K562 (cell line): ENCODE measurements at regions not wholly inside any gene's neighbourhood (a gene's known extent, or its start where the extent isn't known, plus 50 kb on each side); places are given as distances from the start of the nearest gene placed in this dataset.

Source experiments
- ATAC-seq: fragments of 200-7000 bp; cut with Tn5 transposase; 3 replicates; pipeline ENCODE4 v1.9.1; 2020; ENCODE audit warnings: moderate library complexity
- BruUV-seq: library from RNA; stranded (reverse); fragments of 400-500 nt; replicated peaks from 2 replicates; lab custom pipeline; 2021; lab: Mats Ljungman, UMichigan
- CTCF ChIA-PET: fragments of 300-600 bp; formaldehyde crosslinking; extraction: SDS; loops from one replicate; lab custom pipeline; 2021; ENCODE audit warnings: low intra/inter-chr PET ratio; lab: Yijun Ruan, JAX
- POLR2A ChIA-PET: fragments of 300-600, 350-650 bp; sonication (Branson Sonifier 250); formaldehyde crosslinking; extraction: SDS; loops from one replicate; lab custom pipeline; 2021; ENCODE audit warnings: antibody characterized with exemption, inconsistent platforms; lab: Yijun Ruan, JAX
- DNase-seq, 4 experiments: peaks; one replicate each; pipeline versions ENCODE4 v3.0.0 to v3.0.0-alpha.2; 2011 to 2018; ENCODE audit warnings: low spot score in 3 of 4, mixed read lengths in 3 of 4; ENCODE audit errors: extremely low read depth in 1 of 4
- FAIRE-seq: peaks from 2 replicates; lab custom pipeline; 2011; peaks lifted over from hg19 to GRCh38; lab: Jason Lieb, UNC
- H2AFZ ChIP-seq: 2 replicates; pipeline ENCODE4 v1.6.0; 2011; ENCODE audit warnings: low read depth, low read length, control low read depth, inconsistent platforms
- H3K27ac ChIP-seq: fragments of 200-600 bp; 3 replicates; pipeline ENCODE4 v1.8.0; 2011; ENCODE audit warnings: low read depth, mild to moderate bottlenecking, control low read depth, inconsistent platforms, low read length, moderate library complexity, mixed read lengths; ENCODE audit errors: extremely low read depth
- H3K27me3 ChIP-seq, 2 experiments: fragments of 300-600 bp in 1 of 2; 2 replicates in 1 of 2; 3 replicates in 1 of 2; pipeline versions ENCODE4 v1.6.0 to v1.8.0; 2011; ENCODE audit warnings: inconsistent platforms in 2 of 2, low read length in 2 of 2, mild to moderate bottlenecking in 1 of 2, mixed read lengths in 1 of 2, moderate library complexity in 1 of 2; ENCODE audit not compliant: control insufficient read depth in 2 of 2, insufficient read depth in 2 of 2
- H3K36me3 ChIP-seq: fragments of 300-600 bp; 3 replicates; pipeline ENCODE4 v1.8.0; 2011; ENCODE audit warnings: mild to moderate bottlenecking, low read length, inconsistent platforms; ENCODE audit not compliant: control insufficient read depth, insufficient read depth
- H3K4me1 ChIP-seq, 2 experiments: fragments of 200-600 bp in 1 of 2; replicated peaks in 1 of 2; 2 replicates in 1 of 2; 3 replicates in 1 of 2; pipeline versions ENCODE4 v1.5.1 to v1.8.0; 2011; ENCODE audit warnings: inconsistent platforms in 2 of 2, low read length in 2 of 2, mild to moderate bottlenecking in 1 of 2, mixed read lengths in 1 of 2, moderate library complexity in 1 of 2; ENCODE audit not compliant: control insufficient read depth in 2 of 2, insufficient read depth in 2 of 2
- H3K4me2 ChIP-seq: 2 replicates; pipeline ENCODE4 v1.6.1; 2011; ENCODE audit warnings: low read length, control low read depth, inconsistent platforms, mixed read lengths; ENCODE audit not compliant: insufficient read depth
- H3K4me3 ChIP-seq: fragments of 200-600 bp; sonication (generic), shearing (Covaris generic); 2 replicates; pipeline ENCODE4 v1.5.1; 2016; ENCODE audit warnings: control low read depth, inconsistent platforms
- H3K79me2 ChIP-seq: fragments of 200-600 bp; 3 replicates; pipeline ENCODE4 v1.8.0; 2011; ENCODE audit warnings: low read length, inconsistent platforms; ENCODE audit not compliant: control insufficient read depth, insufficient read depth
- H3K9ac ChIP-seq, 2 experiments: 2 replicates each; pipeline versions ENCODE4 v1.6.0 to v1.6.1; 2011; ENCODE audit warnings: low read depth in 2 of 2, low read length in 2 of 2, control low read depth in 1 of 2, inconsistent platforms in 1 of 2, mild to moderate bottlenecking in 1 of 2, mixed read lengths in 1 of 2; ENCODE audit not compliant: insufficient read depth in 1 of 2
- H3K9me1 ChIP-seq: one replicate; pipeline ENCODE4 v1.6.0; 2011; ENCODE audit warnings: inconsistent platforms, mild to moderate bottlenecking, low read length, moderate library complexity; ENCODE audit not compliant: control insufficient read depth, insufficient read depth
- H3K9me3 ChIP-seq: replicated peaks from 2 replicates; pipeline ENCODE4 v1.5.1; 2011; ENCODE audit warnings: low read depth, low read length, inconsistent platforms; ENCODE audit not compliant: control insufficient read depth, insufficient read depth
- H4K20me1 ChIP-seq: replicated peaks from 2 replicates; pipeline ENCODE4 v1.6.1; 2011; ENCODE audit warnings: low read length, inconsistent platforms, mixed read lengths; ENCODE audit not compliant: control insufficient read depth, insufficient read depth
- CBX1 ChIP-seq: sonication (generic); IDR thresholded peaks from 2 replicates; pipeline ENCODE4 v1.6.1; 2016; ENCODE audit warnings: antibody characterized with exemption, low read depth, mild to moderate bottlenecking
- EHMT2 ChIP-seq: fragments of 450-650 bp; IDR thresholded peaks from 2 replicates; pipeline ENCODE4 v1.6.1; 2018; ENCODE audit warnings: antibody characterized with exemption
- FOXJ2 ChIP-seq: fragments of 200-800 bp; sonication (Bioruptor generic); IDR thresholded peaks from 2 replicates; pipeline ENCODE4 v1.6.1; 2016; ENCODE audit warnings: missing genetic modification characterization, missing compliant biosample characterization
- NFIX ChIP-seq: fragments of 250-450 bp; sonication (Bioruptor Pico); IDR thresholded peaks from 2 replicates; pipeline ENCODE4 v1.4.0; 2020; ENCODE audit warnings: low read depth, mild to moderate bottlenecking, moderate library complexity
- PURB ChIP-seq: sonication (generic); formaldehyde crosslinking; IDR thresholded peaks from 2 replicates; pipeline ENCODE4 v1.9.0; 2021; ENCODE audit warnings: low read depth, mild to moderate bottlenecking, missing genetic modification reagents
- RHOXF2B ChIP-seq: fragments of 250-450 bp; sonication (Bioruptor Pico); conservative IDR thresholded peaks from 2 replicates; pipeline ENCODE4 v1.5.1; 2021
- ZBTB33 ChIP-seq: sonication (generic); formaldehyde crosslinking; IDR thresholded peaks from 2 replicates; pipeline ENCODE4 v1.8.1; 2023; ENCODE audit warnings: mild to moderate bottlenecking, missing genetic modification reagents
- ZBTB9 ChIP-seq: fragments of 450-650 bp; formaldehyde crosslinking; IDR thresholded peaks from 2 replicates; pipeline ENCODE4 v1.4.0; 2020; ENCODE audit warnings: mild to moderate bottlenecking, moderate library complexity
- ZNF134 ChIP-seq: fragments of 250-450 bp; sonication (Bioruptor Pico); conservative IDR thresholded peaks from 2 replicates; pipeline ENCODE4 v1.4.0; 2020
- ZNF311 ChIP-seq: fragments of 250-450 bp; sonication (Bioruptor Pico); IDR thresholded peaks from 2 replicates; pipeline ENCODE4 v1.4.0; 2020; ENCODE audit warnings: mild to moderate bottlenecking, moderate library complexity
- ZNF589 ChIP-seq: fragments of 200-800 bp; sonication (Bioruptor generic); IDR thresholded peaks from 2 replicates; pipeline ENCODE4 v1.6.1; 2016; ENCODE audit warnings: low read depth, missing genetic modification characterization, missing compliant biosample characterization
- ZNF830 ChIP-seq: fragments of 250-450 bp; sonication (Bioruptor Pico); IDR thresholded peaks from 2 replicates; pipeline ENCODE4 v1.5.0; 2021; ENCODE audit warnings: mild to moderate bottlenecking
- WGBS: fragments of 100-300 bp; shearing (Covaris generic); methylation state at CpG from one replicate; pipeline ENCODE4 v1.1.6; 2016; ENCODE audit warnings: low coverage, mixed read lengths; ENCODE audit not compliant: insufficient coverage; ENCODE audit errors: missing lambda C conversion rate; 5-methylcytosine and 5-hydroxymethylcytosine counted together
- in situ Hi-C: fragments of 300-500 bp; cut with MboI; formaldehyde crosslinking; loops from 4 replicates; pipeline ENCODE4 v1.15.0; 2018; ENCODE audit warnings: inconsistent platforms, mixed read lengths
- intact Hi-C: fragments of 100-400 bp; cut with micrococcal nuclease; formaldehyde crosslinking; loops from 2 replicates; pipeline ENCODE4 v1.14.2; 2022
- TF ChIP-seq, protein P1 (sequence below): sonication (generic); formaldehyde crosslinking; IDR thresholded peaks from 2 replicates; pipeline ENCODE4 v1.4.0; 2020; ENCODE audit warnings: mild to moderate bottlenecking, missing genetic modification reagents
- TF ChIP-seq, protein P2 (sequence below): fragments of 450-650 bp; IDR thresholded peaks from 2 replicates; pipeline ENCODE4 v1.7.0; 2016; ENCODE audit warnings: borderline replicate concordance

DNA sequence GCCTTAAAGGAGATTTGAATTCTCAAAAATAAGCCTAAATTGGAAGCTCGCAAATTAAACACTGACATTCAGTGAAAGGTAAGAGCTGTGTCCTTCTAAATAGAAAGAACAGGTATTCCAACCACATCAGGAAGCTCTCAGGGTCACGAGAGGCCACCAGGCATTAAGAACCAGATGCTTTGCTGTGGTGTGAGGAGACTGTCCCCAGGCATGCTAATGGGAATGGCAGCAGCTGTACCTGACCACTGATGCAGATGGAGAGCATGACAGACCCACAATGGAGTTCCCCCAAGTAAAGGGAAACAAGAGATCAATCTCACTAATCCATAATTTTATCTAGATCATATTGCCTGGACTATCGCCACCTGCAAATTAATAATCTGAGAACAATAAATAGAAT, 658.9 kb upstream of the NOX3 start:
- H4K20me1 ChIP-seq: no peaks in the 10 kb centered on the region
- H3K9me1 ChIP-seq: no peaks in the 10 kb centered on the region
- WGBS: 0% methylated on average over 3 of the region's 3 CpGs
- ChIA-PET CTCF (no interaction called here), POLR2A (no interaction called here)
- H3K4me1 ChIP-seq: no peaks in the 10 kb centered on the region
- H3K27ac ChIP-seq: no peak overlapping the region
- no TSS peak for BruUV-seq
- no peak overlapping the region for H3K4me2 ChIP-seq
- TF ChIP-seq ZNF589 (CRISPR knock-in tag): no peak
- no peak for TF ChIP-seq ZNF134 (CRISPR knock-in tag)
- TF ChIP-seq CBX1: no peak
- TF ChIP-seq ZBTB9: no peak
- no peak for TF ChIP-seq ZNF311 (CRISPR knock-in tag)
- TF ChIP-seq, protein P1, sequence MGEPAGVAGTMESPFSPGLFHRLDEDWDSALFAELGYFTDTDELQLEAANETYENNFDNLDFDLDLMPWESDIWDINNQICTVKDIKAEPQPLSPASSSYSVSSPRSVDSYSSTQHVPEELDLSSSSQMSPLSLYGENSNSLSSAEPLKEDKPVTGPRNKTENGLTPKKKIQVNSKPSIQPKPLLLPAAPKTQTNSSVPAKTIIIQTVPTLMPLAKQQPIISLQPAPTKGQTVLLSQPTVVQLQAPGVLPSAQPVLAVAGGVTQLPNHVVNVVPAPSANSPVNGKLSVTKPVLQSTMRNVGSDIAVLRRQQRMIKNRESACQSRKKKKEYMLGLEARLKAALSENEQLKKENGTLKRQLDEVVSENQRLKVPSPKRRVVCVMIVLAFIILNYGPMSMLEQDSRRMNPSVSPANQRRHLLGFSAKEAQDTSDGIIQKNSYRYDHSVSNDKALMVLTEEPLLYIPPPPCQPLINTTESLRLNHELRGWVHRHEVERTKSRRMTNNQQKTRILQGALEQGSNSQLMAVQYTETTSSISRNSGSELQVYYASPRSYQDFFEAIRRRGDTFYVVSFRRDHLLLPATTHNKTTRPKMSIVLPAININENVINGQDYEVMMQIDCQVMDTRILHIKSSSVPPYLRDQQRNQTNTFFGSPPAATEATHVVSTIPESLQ: no peak
- no peak for TF ChIP-seq RHOXF2B
- TF ChIP-seq EHMT2: no peak
- no peak for TF ChIP-seq ZNF830 (CRISPR knock-in tag)
- no peak for TF ChIP-seq ZBTB33 (CRISPR knock-in tag)
- no peak for TF ChIP-seq PURB
- TF ChIP-seq FOXJ2: no peak
- TF ChIP-seq NFIX (CRISPR knock-in tag): no peak
- TF ChIP-seq, protein P2, sequence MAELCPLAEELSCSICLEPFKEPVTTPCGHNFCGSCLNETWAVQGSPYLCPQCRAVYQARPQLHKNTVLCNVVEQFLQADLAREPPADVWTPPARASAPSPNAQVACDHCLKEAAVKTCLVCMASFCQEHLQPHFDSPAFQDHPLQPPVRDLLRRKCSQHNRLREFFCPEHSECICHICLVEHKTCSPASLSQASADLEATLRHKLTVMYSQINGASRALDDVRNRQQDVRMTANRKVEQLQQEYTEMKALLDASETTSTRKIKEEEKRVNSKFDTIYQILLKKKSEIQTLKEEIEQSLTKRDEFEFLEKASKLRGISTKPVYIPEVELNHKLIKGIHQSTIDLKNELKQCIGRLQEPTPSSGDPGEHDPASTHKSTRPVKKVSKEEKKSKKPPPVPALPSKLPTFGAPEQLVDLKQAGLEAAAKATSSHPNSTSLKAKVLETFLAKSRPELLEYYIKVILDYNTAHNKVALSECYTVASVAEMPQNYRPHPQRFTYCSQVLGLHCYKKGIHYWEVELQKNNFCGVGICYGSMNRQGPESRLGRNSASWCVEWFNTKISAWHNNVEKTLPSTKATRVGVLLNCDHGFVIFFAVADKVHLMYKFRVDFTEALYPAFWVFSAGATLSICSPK: no peak
- no peaks in the 10 kb centered on the region for H3K79me2 ChIP-seq
- H3K4me3 ChIP-seq: no peak overlapping the region
- ATAC-seq: no peak
- in situ Hi-C loops: no loop called here
- no peak for DNase-seq
- H3K9ac ChIP-seq: no peak overlapping the region
- H3K36me3 ChIP-seq: no peaks in the 10 kb centered on the region
- no peaks in the 10 kb centered on the region for H3K9me3 ChIP-seq
- intact Hi-C loops: no loop called here
- no peaks in the 10 kb centered on the region for H3K27me3 ChIP-seq
- no peak for FAIRE-seq
- no peak overlapping the region for H2AFZ ChIP-seq
